H1 (cell line): ENCODE measurements at regions not wholly inside any gene's neighbourhood (a gene's known extent, or its start where the extent isn't known, plus 50 kb on each side); places are given as distances from the start of the nearest gene placed in this dataset.

ENCODE experiments used
- CTCF ChIA-PET: fragments of 300-600 bp; sonication (Branson Sonifier 250); formaldehyde crosslinking; loops from one replicate; lab custom pipeline; 2021; ENCODE audit not compliant: partially characterized antibody; lab: Charles Lee
- POLR2A ChIA-PET: fragments of 300-600 bp; sonication (Branson Sonifier 250); formaldehyde crosslinking; loops from one replicate; lab custom pipeline; 2021; ENCODE audit warnings: inconsistent platforms; ENCODE audit not compliant: partially characterized antibody; lab: Charles Lee
- DNase-seq, 2 experiments: peaks; one replicate each; pipeline versions ENCODE4 v3.0.0 to v3.0.0-alpha.2; 2010 to 2022; ENCODE audit warnings: low spot score in 2 of 2, low read depth in 1 of 2, mixed read lengths in 1 of 2
- FAIRE-seq: peaks from 2 replicates; lab custom pipeline; 2011; peaks lifted over from hg19 to GRCh38; lab: Jason Lieb, UNC
- H2AFZ ChIP-seq: 2 replicates; pipeline ENCODE4 v1.8.1; 2012; ENCODE audit warnings: low read length, inconsistent platforms
- H2AK5ac ChIP-seq: 2 replicates; pipeline ENCODE4 v1.6.1; 2013; ENCODE audit warnings: low read depth, low read length
- H2BK120ac ChIP-seq: replicated peaks from 2 replicates; pipeline ENCODE3; 2013; ENCODE audit warnings: low read depth, low read length, inconsistent platforms
- H2BK12ac ChIP-seq: 2 replicates; pipeline ENCODE4 v1.6.1; 2013; ENCODE audit warnings: low read depth, low read length
- H2BK15ac ChIP-seq: 2 replicates; pipeline ENCODE4 v1.6.1; 2013; ENCODE audit warnings: low read length
- H2BK20ac ChIP-seq: 2 replicates; pipeline ENCODE4 v1.6.1; 2013; ENCODE audit warnings: low read length
- H2BK5ac ChIP-seq: 2 replicates; pipeline ENCODE4 v1.6.1; 2013; ENCODE audit warnings: low read depth, low read length
- H3K14ac ChIP-seq: 2 replicates; pipeline ENCODE4 v1.6.1; 2013; ENCODE audit warnings: inconsistent platforms; ENCODE audit not compliant: insufficient read length
- H3K18ac ChIP-seq: 2 replicates; pipeline ENCODE4 v1.6.1; 2013; ENCODE audit warnings: low read length; ENCODE audit errors: extremely low read depth
- H3K23ac ChIP-seq: 2 replicates; pipeline ENCODE4 v1.6.1; 2013; ENCODE audit warnings: inconsistent platforms; ENCODE audit not compliant: insufficient read length
- H3K23me2 ChIP-seq: 2 replicates; pipeline ENCODE4 v1.6.1; 2013; ENCODE audit warnings: low read depth, low read length
- H3K27ac ChIP-seq: 2 replicates; pipeline ENCODE4 v1.6.1; 2011; ENCODE audit warnings: low read depth, low read length, inconsistent platforms
- H3K27me3 ChIP-seq, 4 experiments: replicated peaks in 1 of 4; 1 replicate in 1 of 4; 2 replicates in 3 of 4; pipeline versions ENCODE4 v1.6.1 to v1.8.1; 2011 to 2013; ENCODE audit warnings: low read length in 3 of 4, mild to moderate bottlenecking in 3 of 4, inconsistent platforms in 2 of 4, mixed read lengths in 2 of 4, moderate library complexity in 1 of 4; ENCODE audit not compliant: control insufficient read depth in 3 of 4, insufficient read depth in 3 of 4; ENCODE audit errors: extremely low read depth in 1 of 4
- H3K36me3 ChIP-seq, 4 experiments: 2 replicates each; pipeline versions ENCODE4 v1.6.1 to v1.8.1; 2011 to 2013; ENCODE audit warnings: mild to moderate bottlenecking in 4 of 4, low read length in 3 of 4, moderate library complexity in 2 of 4, control low read depth in 1 of 4, inconsistent platforms in 1 of 4; ENCODE audit not compliant: insufficient read depth in 4 of 4, control insufficient read depth in 2 of 4
- H3K4ac ChIP-seq: replicated peaks from 2 replicates; pipeline ENCODE3; 2013; ENCODE audit warnings: low read length, low read depth, mixed read lengths, inconsistent platforms; ENCODE audit not compliant: insufficient read length
- H3K4me1 ChIP-seq, 4 experiments: replicated peaks in 1 of 4; 1 replicate in 1 of 4; 2 replicates in 3 of 4; pipeline versions ENCODE4 v1.6.1 to v1.8.1; 2011 to 2013; ENCODE audit warnings: low read length in 3 of 4, inconsistent platforms in 2 of 4, mixed read lengths in 1 of 4; ENCODE audit not compliant: insufficient read depth in 4 of 4, control insufficient read depth in 3 of 4
- H3K4me2 ChIP-seq, 2 experiments: 2 replicates each; pipeline versions ENCODE4 v1.6.1 to v1.8.1; 2011 to 2013; ENCODE audit warnings: low read depth in 2 of 2, low read length in 2 of 2, control low read depth in 1 of 2, inconsistent platforms in 1 of 2, mild to moderate bottlenecking in 1 of 2; ENCODE audit not compliant: insufficient read depth in 1 of 2
- H3K4me3 ChIP-seq, 4 experiments: fragments of 200-600, 300-600 bp in 1 of 4; sonication (generic), shearing (Covaris generic), sonication (Bioruptor Twin) in 1 of 4; 2 replicates each; pipeline versions ENCODE4 v1.5.1 to v1.8.1; 2011 to 2016; ENCODE audit warnings: low read length in 4 of 4, low read depth in 3 of 4, control low read depth in 2 of 4, inconsistent platforms in 2 of 4, mild to moderate bottlenecking in 2 of 4, mixed read lengths in 1 of 4, moderate library complexity in 1 of 4; ENCODE audit not compliant: insufficient read depth in 2 of 4; ENCODE audit errors: extremely low read depth in 1 of 4
- H3K56ac ChIP-seq: replicated peaks from 2 replicates; pipeline ENCODE3; 2013; ENCODE audit warnings: low read depth, mild to moderate bottlenecking, mixed read lengths, low read length, inconsistent platforms; ENCODE audit not compliant: insufficient read length
- H3K79me1 ChIP-seq: 2 replicates; pipeline ENCODE4 v1.6.1; 2013; ENCODE audit warnings: low read depth, low read length, control low read depth
- H3K79me2 ChIP-seq, 2 experiments: 2 replicates each; pipeline versions ENCODE4 v1.6.1 to v1.8.1; 2012 to 2013; ENCODE audit warnings: low read length in 2 of 2, mild to moderate bottlenecking in 2 of 2, inconsistent platforms in 1 of 2; ENCODE audit not compliant: insufficient read depth in 2 of 2, control insufficient read depth in 1 of 2
- H3K9ac ChIP-seq, 4 experiments: replicated peaks in 1 of 4; 1 replicate in 1 of 4; 2 replicates in 3 of 4; pipeline versions ENCODE4 v1.6.1 to v1.8.1; 2011 to 2013; ENCODE audit warnings: low read depth in 3 of 4, low read length in 3 of 4, control low read depth in 2 of 4, mild to moderate bottlenecking in 2 of 4, moderate library complexity in 2 of 4, inconsistent platforms in 1 of 4; ENCODE audit errors: extremely low read depth in 1 of 4
- H3K9me3 ChIP-seq, 2 experiments: 2 replicates each; pipeline versions ENCODE4 v1.6.1 to v1.8.1; 2012 to 2013; ENCODE audit warnings: mild to moderate bottlenecking in 2 of 2, moderate library complexity in 2 of 2, control low read depth in 1 of 2, inconsistent platforms in 1 of 2, low read depth in 1 of 2, low read length in 1 of 2, mixed read lengths in 1 of 2; ENCODE audit not compliant: insufficient read depth in 2 of 2
- H4K20me1 ChIP-seq, 2 experiments: replicated peaks in 1 of 2; 2 replicates each; pipeline versions ENCODE3 to v1.8.1; 2011 to 2013; ENCODE audit warnings: inconsistent platforms in 2 of 2, low read length in 2 of 2, mild to moderate bottlenecking in 1 of 2; ENCODE audit not compliant: insufficient read depth in 2 of 2, control insufficient read depth in 1 of 2
- H4K5ac ChIP-seq: 2 replicates; pipeline ENCODE4 v1.6.1; 2013; ENCODE audit warnings: low read length, low read depth, mixed read lengths, inconsistent platforms; ENCODE audit not compliant: insufficient read length
- H4K8ac ChIP-seq: 2 replicates; pipeline ENCODE4 v1.8.0; 2013; ENCODE audit warnings: mild to moderate bottlenecking, moderate library complexity, low read length, inconsistent platforms; ENCODE audit not compliant: insufficient read depth; ENCODE audit errors: extremely low read depth
- H4K91ac ChIP-seq: replicated peaks from 2 replicates; pipeline ENCODE3; 2013; ENCODE audit warnings: low read length, mixed read lengths, inconsistent platforms; ENCODE audit not compliant: insufficient read length
- CBX8 ChIP-seq: fragments of 300-800, 300-1000 bp; sonication (generic); IDR thresholded peaks from 2 replicates; pipeline ENCODE4 v1.7.1; 2016; ENCODE audit warnings: low read depth, low read length, borderline replicate concordance
- CHD1 ChIP-seq: IDR thresholded peaks from 2 replicates; pipeline ENCODE4 v1.6.1; 2012; ENCODE audit warnings: low read depth, low read length, improper control_type of control experiment
- CHD2 ChIP-seq: IDR thresholded peaks from 2 replicates; pipeline ENCODE4 v1.6.1; 2012; ENCODE audit warnings: low read length, improper control_type of control experiment
- JUND ChIP-seq: IDR thresholded peaks from 2 replicates; pipeline ENCODE4 v1.6.1; 2011; ENCODE audit warnings: mild to moderate bottlenecking, improper control_type of control experiment, low read length
- NRF1 ChIP-seq: IDR thresholded peaks from 2 replicates; pipeline ENCODE4 v1.6.1; 2011; ENCODE audit warnings: mild to moderate bottlenecking, low read depth, low read length, improper control_type of control experiment
- POU5F1 ChIP-seq: IDR thresholded peaks from 2 replicates; pipeline ENCODE4 v1.6.1; 2011; ENCODE audit warnings: low read depth, mild to moderate bottlenecking, low read length, moderate library complexity
- RBBP5 ChIP-seq: IDR thresholded peaks from 2 replicates; pipeline ENCODE4 v1.7.1; 2012; ENCODE audit warnings: low read depth, mild to moderate bottlenecking, inconsistent platforms, low read length, moderate library complexity, borderline replicate concordance
- SP2 ChIP-seq: IDR thresholded peaks from 2 replicates; pipeline ENCODE4 v1.6.1; 2012; ENCODE audit warnings: mild to moderate bottlenecking, low read length, inconsistent platforms
- TCF12 ChIP-seq: IDR thresholded peaks from 2 replicates; pipeline ENCODE4 v1.6.1; 2011; ENCODE audit warnings: low read depth, mild to moderate bottlenecking, low read length
- TEAD4 ChIP-seq: IDR thresholded peaks from 2 replicates; pipeline ENCODE4 v1.6.1; 2012; ENCODE audit warnings: low read depth, low read length, inconsistent platforms, mixed read lengths
- YY1 ChIP-seq: IDR thresholded peaks from 2 replicates; pipeline ENCODE4 v1.6.1; 2011; ENCODE audit warnings: low read depth, mild to moderate bottlenecking, low read length
- TF ChIP-seq, protein P1 (sequence below), 3 experiments: IDR thresholded peaks; 1 replicate in 2 of 3; 2 replicates in 1 of 3; pipeline versions ENCODE4 v1.5.1 to v1.6.1; 2011; ENCODE audit warnings: low read length in 3 of 3, mild to moderate bottlenecking in 3 of 3, inconsistent platforms in 2 of 3, low read depth in 1 of 3, moderate library complexity in 1 of 3; ENCODE audit not compliant: insufficient read depth in 1 of 3; ENCODE audit errors: control extremely low read depth in 1 of 3
- TF ChIP-seq, protein P2 (sequence below): IDR thresholded peaks from 2 replicates; pipeline ENCODE4 v1.6.1; 2012; ENCODE audit warnings: low read length, inconsistent platforms

DNA sequence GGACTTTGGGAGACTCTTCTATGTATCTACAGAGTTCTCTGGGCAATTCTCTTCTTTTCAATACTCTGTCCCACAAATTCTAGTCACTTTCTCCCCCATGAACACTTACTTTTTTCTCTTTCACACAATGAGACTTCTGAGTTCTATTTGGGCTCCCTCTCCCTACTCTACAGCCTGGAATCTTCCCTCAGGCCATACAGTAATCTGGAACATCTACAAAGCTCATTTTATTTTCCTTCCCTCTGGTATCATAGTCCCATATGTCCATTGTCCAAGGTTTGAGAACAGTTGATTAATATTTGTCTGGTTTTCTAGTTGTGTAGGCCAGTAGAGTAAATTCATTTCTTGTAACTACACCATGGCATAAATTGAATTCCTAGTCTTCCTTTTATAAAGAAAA lies 544.6 kb upstream of the RAG2 start:
- Histone ChIP-seq H2BK15ac (no peak overlapping the region), H3K27me3 (no peaks in the 10 kb centered on the region), H2AFZ (no peak overlapping the region), H3K4me1 (no peaks in the 10 kb centered on the region), H2BK120ac (no peak overlapping the region), H3K79me2 (no peaks in the 10 kb centered on the region), H4K91ac (no peak overlapping the region), H2BK12ac (no peak overlapping the region), H3K9ac (no peak overlapping the region), H3K4me3 (no peak overlapping the region), H3K9me3 (no peaks in the 10 kb centered on the region), H2BK5ac (no peak overlapping the region), H3K23ac (no peak overlapping the region), H3K23me2 (no peaks in the 10 kb centered on the region), H4K5ac (no peak overlapping the region), H2BK20ac (no peak overlapping the region), H3K79me1 (no peaks in the 10 kb centered on the region), H3K14ac (no peak overlapping the region), H3K18ac (no peak overlapping the region), H3K27ac (no peak overlapping the region), H4K8ac (no peak overlapping the region), H3K56ac (no peak overlapping the region), H2AK5ac (no peak overlapping the region), H3K4me2 (no peak overlapping the region), H3K36me3 (no peaks in the 10 kb centered on the region), H4K20me1 (no peaks in the 10 kb centered on the region), H3K4ac (no peak overlapping the region)
- FAIRE-seq (no peak), DNase-seq (no peak)
- POLR2A ChIA-PET: no interaction called here
- CTCF ChIA-PET: no interaction called here
- TF ChIP-seq CHD1: no peak
- no peak for TF ChIP-seq RBBP5
- TF ChIP-seq, protein P1, sequence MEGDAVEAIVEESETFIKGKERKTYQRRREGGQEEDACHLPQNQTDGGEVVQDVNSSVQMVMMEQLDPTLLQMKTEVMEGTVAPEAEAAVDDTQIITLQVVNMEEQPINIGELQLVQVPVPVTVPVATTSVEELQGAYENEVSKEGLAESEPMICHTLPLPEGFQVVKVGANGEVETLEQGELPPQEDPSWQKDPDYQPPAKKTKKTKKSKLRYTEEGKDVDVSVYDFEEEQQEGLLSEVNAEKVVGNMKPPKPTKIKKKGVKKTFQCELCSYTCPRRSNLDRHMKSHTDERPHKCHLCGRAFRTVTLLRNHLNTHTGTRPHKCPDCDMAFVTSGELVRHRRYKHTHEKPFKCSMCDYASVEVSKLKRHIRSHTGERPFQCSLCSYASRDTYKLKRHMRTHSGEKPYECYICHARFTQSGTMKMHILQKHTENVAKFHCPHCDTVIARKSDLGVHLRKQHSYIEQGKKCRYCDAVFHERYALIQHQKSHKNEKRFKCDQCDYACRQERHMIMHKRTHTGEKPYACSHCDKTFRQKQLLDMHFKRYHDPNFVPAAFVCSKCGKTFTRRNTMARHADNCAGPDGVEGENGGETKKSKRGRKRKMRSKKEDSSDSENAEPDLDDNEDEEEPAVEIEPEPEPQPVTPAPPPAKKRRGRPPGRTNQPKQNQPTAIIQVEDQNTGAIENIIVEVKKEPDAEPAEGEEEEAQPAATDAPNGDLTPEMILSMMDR (IDR thresholded peaks at IDR 0.05; ENCODE audit: control extremely low read depth in 1 of 3, insufficient read depth in 1 of 3, low read depth in 1 of 3, low read length in 3 of 3): no peak
- TF ChIP-seq SP2: no peak
- TF ChIP-seq CHD2: no peak
- TF ChIP-seq, protein P2, sequence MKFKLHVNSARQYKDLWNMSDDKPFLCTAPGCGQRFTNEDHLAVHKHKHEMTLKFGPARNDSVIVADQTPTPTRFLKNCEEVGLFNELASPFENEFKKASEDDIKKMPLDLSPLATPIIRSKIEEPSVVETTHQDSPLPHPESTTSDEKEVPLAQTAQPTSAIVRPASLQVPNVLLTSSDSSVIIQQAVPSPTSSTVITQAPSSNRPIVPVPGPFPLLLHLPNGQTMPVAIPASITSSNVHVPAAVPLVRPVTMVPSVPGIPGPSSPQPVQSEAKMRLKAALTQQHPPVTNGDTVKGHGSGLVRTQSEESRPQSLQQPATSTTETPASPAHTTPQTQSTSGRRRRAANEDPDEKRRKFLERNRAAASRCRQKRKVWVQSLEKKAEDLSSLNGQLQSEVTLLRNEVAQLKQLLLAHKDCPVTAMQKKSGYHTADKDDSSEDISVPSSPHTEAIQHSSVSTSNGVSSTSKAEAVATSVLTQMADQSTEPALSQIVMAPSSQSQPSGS: no peak
- TF ChIP-seq TCF12: no peak
- no peak for TF ChIP-seq CBX8
- TF ChIP-seq POU5F1: no peak
- no peak for TF ChIP-seq NRF1
- no peak for TF ChIP-seq JUND
- TF ChIP-seq YY1: no peak
- TF ChIP-seq TEAD4: no peak
